ENCODE measurements at regions not wholly inside any gene's neighbourhood (a gene's known extent, or its start where the extent isn't known, plus 50 kb on each side); places are given as distances from the start of the nearest gene placed in this dataset.

- Histone ChIP-seq H3K23ac (ENCODE audit: low read length) (no peak overlapping the region), H2AFZ (ENCODE audit: insufficient read depth, low read length, poor library complexity) (no peak overlapping the region), H3K9me3 (ENCODE audit: insufficient read depth, low read depth, low read length) (peaks cover 2% of the 10 kb centered on the region), H3K14ac (ENCODE audit: low read length) (no peak overlapping the region), H3K27ac (ENCODE audit: low read depth, low read length) (no peak overlapping the region), H4K91ac (ENCODE audit: low read depth, low read length) (no peak overlapping the region), H2BK120ac (ENCODE audit: insufficient read depth, low read length, poor library complexity) (no peak overlapping the region), H3K79me1 (ENCODE audit: low read length) (peaks cover 2% of the 10 kb centered on the region), H3K9ac (ENCODE audit: low read length) (no peak overlapping the region), H2BK5ac (ENCODE audit: low read depth, low read length, poor library complexity) (no peak overlapping the region), H2AK5ac (ENCODE audit: low read length) (no peak overlapping the region), H3K18ac (ENCODE audit: low read length) (no peak overlapping the region), H3K36me3 (ENCODE audit: control insufficient read depth in 1 of 2, insufficient read depth in 2 of 2, low read length in 2 of 2) (no peaks in the 10 kb centered on the region), H3K27me3 (ENCODE audit: insufficient read depth, low read length) (no peaks in the 10 kb centered on the region), H2BK12ac (ENCODE audit: low read length) (no peak overlapping the region), H3K79me2 (ENCODE audit: control insufficient read depth, insufficient read depth, low read length, poor library complexity) (no peaks in the 10 kb centered on the region), H3K4me2 (ENCODE audit: low read length) (no peak overlapping the region), H4K12ac (ENCODE audit: low read depth, low read length) (no peak overlapping the region), H4K8ac (ENCODE audit: low read depth, low read length) (no peak overlapping the region), H3K4me3 (ENCODE audit: low read depth, low read length) (no peak overlapping the region), H3K4ac (ENCODE audit: low read depth, low read length) (no peak overlapping the region), H3K4me1 (ENCODE audit: control insufficient read depth in 1 of 2, insufficient read depth in 2 of 2, low read length in 2 of 2) (no peaks in the 10 kb centered on the region)
- no peak for DNase-seq
- WGBS (ENCODE audit: extremely low coverage, insufficient coverage, insufficient read length) = no CpG with 5 or more reads among the region's 1 CpG
Observed at GRCh38 chr2:217228732-217229131, 368.9 kb upstream of the TNP1 start.

- peaks cover 2% of the 10 kb centered on the region for H3K9me3 ChIP-seq (ENCODE audit: insufficient read depth, low read depth, low read length)
- no peak overlapping the region for H3K4me3 ChIP-seq (ENCODE audit: low read depth, low read length)
- 100% methylated on average over 2 of the region's 5 CpGs for WGBS (ENCODE audit: extremely low coverage, insufficient coverage, insufficient read length)
- no peak overlapping the region for H4K8ac ChIP-seq (ENCODE audit: low read depth, low read length)
- H3K4ac ChIP-seq (ENCODE audit: low read depth, low read length) = no peak overlapping the region
- peaks cover 4% of the 10 kb centered on the region for H3K79me1 ChIP-seq (ENCODE audit: low read length)
- H3K4me1 ChIP-seq (ENCODE audit: control insufficient read depth in 1 of 2, insufficient read depth in 2 of 2, low read length in 2 of 2) = peaks cover 0 to 2% of the 10 kb centered on the region in 2 experiments
- H3K18ac ChIP-seq (ENCODE audit: low read length) = no peak overlapping the region
- no peak overlapping the region for H2BK120ac ChIP-seq (ENCODE audit: insufficient read depth, low read length, poor library complexity)
- no peak overlapping the region for H2AFZ ChIP-seq (ENCODE audit: insufficient read depth, low read length, poor library complexity)
- H2AK5ac ChIP-seq (ENCODE audit: low read length) = no peak overlapping the region
- no peak overlapping the region for H2BK5ac ChIP-seq (ENCODE audit: low read depth, low read length, poor library complexity)
- no peak for DNase-seq
- H3K23ac ChIP-seq (ENCODE audit: low read length) = no peak overlapping the region
- no peaks in the 10 kb centered on the region for H3K27me3 ChIP-seq (ENCODE audit: insufficient read depth, low read length)
- no peak overlapping the region for H4K12ac ChIP-seq (ENCODE audit: low read depth, low read length)
- no peak overlapping the region for H2BK12ac ChIP-seq (ENCODE audit: low read length)
- H3K79me2 ChIP-seq (ENCODE audit: control insufficient read depth, insufficient read depth, low read length, poor library complexity) = no peaks in the 10 kb centered on the region
- H3K36me3 ChIP-seq (ENCODE audit: control insufficient read depth in 1 of 2, insufficient read depth in 2 of 2, low read length in 2 of 2) = no peaks in the 10 kb centered on the region
- H3K27ac ChIP-seq (ENCODE audit: low read depth, low read length) = no peak overlapping the region
- no peak overlapping the region for H3K4me2 ChIP-seq (ENCODE audit: low read length)
- H3K9ac ChIP-seq (ENCODE audit: low read length) = no peak overlapping the region
- no peak overlapping the region for H3K14ac ChIP-seq (ENCODE audit: low read length)
- H4K91ac ChIP-seq (ENCODE audit: low read depth, low read length) = no peak overlapping the region
Observed at GRCh38 chr2:217227794-217228193, 367.9 kb upstream of the TNP1 start.

- Histone ChIP-seq H2BK5ac (ENCODE audit: low read depth, low read length, poor library complexity) (no peak overlapping the region), H2AK5ac (ENCODE audit: low read length) (no peak overlapping the region), H4K91ac (ENCODE audit: low read depth, low read length) (no peak overlapping the region), H4K8ac (ENCODE audit: low read depth, low read length) (no peak overlapping the region), H3K4me2 (ENCODE audit: low read length) (no peak overlapping the region), H3K27me3 (ENCODE audit: insufficient read depth, low read length) (no peaks in the 10 kb centered on the region), H3K4me3 (ENCODE audit: low read depth, low read length) (no peak overlapping the region), H3K79me1 (ENCODE audit: low read length) (peaks cover 4% of the 10 kb centered on the region), H3K9me3 (ENCODE audit: insufficient read depth, low read depth, low read length) (peaks cover 2% of the 10 kb centered on the region), H2BK120ac (ENCODE audit: insufficient read depth, low read length, poor library complexity) (no peak overlapping the region), H3K18ac (ENCODE audit: low read length) (no peak overlapping the region), H4K12ac (ENCODE audit: low read depth, low read length) (no peak overlapping the region), H3K23ac (ENCODE audit: low read length) (no peak overlapping the region), H3K79me2 (ENCODE audit: control insufficient read depth, insufficient read depth, low read length, poor library complexity) (no peaks in the 10 kb centered on the region), H3K9ac (ENCODE audit: low read length) (no peak overlapping the region), H3K36me3 (ENCODE audit: control insufficient read depth in 1 of 2, insufficient read depth in 2 of 2, low read length in 2 of 2) (no peaks in the 10 kb centered on the region), H2AFZ (ENCODE audit: insufficient read depth, low read length, poor library complexity) (no peak overlapping the region), H3K4me1 (ENCODE audit: control insufficient read depth in 1 of 2, insufficient read depth in 2 of 2, low read length in 2 of 2) (peaks cover 0 to 2% of the 10 kb centered on the region in 2 experiments), H2BK12ac (ENCODE audit: low read length) (no peak overlapping the region), H3K4ac (ENCODE audit: low read depth, low read length) (no peak overlapping the region), H3K14ac (ENCODE audit: low read length) (no peak overlapping the region), H3K27ac (ENCODE audit: low read depth, low read length) (no peak overlapping the region)
- 100% methylated on average over 1 of the region's 1 CpG for WGBS (ENCODE audit: extremely low coverage, insufficient coverage, insufficient read length)
- DNase-seq = no peak
Observed at GRCh38 chr2:217225596-217225995, 365.7 kb upstream of the TNP1 start.

- peaks cover 2% of the 10 kb centered on the region for H3K9me3 ChIP-seq (ENCODE audit: insufficient read depth, low read depth, low read length)
- H3K27ac ChIP-seq (ENCODE audit: low read depth, low read length) = no peak overlapping the region
- no peak overlapping the region for H3K4me3 ChIP-seq (ENCODE audit: low read depth, low read length)
- H3K18ac ChIP-seq (ENCODE audit: low read length) = peak overlapping the region; percentile 35
- WGBS (ENCODE audit: extremely low coverage, insufficient coverage, insufficient read length) = no CpG with 5 or more reads among the region's 8 CpGs
- H2AK5ac ChIP-seq (ENCODE audit: low read length) = no peak overlapping the region
- no peak overlapping the region for H2AFZ ChIP-seq (ENCODE audit: insufficient read depth, low read length, poor library complexity)
- no peak overlapping the region for H3K23ac ChIP-seq (ENCODE audit: low read length)
- peaks cover under 1 to 2% of the 10 kb centered on the region in 2 experiments for H3K4me1 ChIP-seq (ENCODE audit: control insufficient read depth in 1 of 2, insufficient read depth in 2 of 2, low read length in 2 of 2)
- no peaks in the 10 kb centered on the region for H3K36me3 ChIP-seq (ENCODE audit: control insufficient read depth in 1 of 2, insufficient read depth in 2 of 2, low read length in 2 of 2)
- no peak overlapping the region for H4K91ac ChIP-seq (ENCODE audit: low read depth, low read length)
- peaks cover 4% of the 10 kb centered on the region for H3K79me1 ChIP-seq (ENCODE audit: low read length)
- H3K4ac ChIP-seq (ENCODE audit: low read depth, low read length) = no peak overlapping the region
- peak overlapping the region; percentile 28 for H3K14ac ChIP-seq (ENCODE audit: low read length)
- no peak overlapping the region for H2BK5ac ChIP-seq (ENCODE audit: low read depth, low read length, poor library complexity)
- peak overlapping the region; percentile 31 for H2BK120ac ChIP-seq (ENCODE audit: insufficient read depth, low read length, poor library complexity)
- H2BK12ac ChIP-seq (ENCODE audit: low read length) = no peak overlapping the region
- no peak overlapping the region for H4K12ac ChIP-seq (ENCODE audit: low read depth, low read length)
- H3K27me3 ChIP-seq (ENCODE audit: insufficient read depth, low read length) = no peaks in the 10 kb centered on the region
- no peak overlapping the region for H3K4me2 ChIP-seq (ENCODE audit: low read length)
- peak; percentile 20 to 29 for DNase-seq
- H4K8ac ChIP-seq (ENCODE audit: low read depth, low read length) = no peak overlapping the region
- H3K9ac ChIP-seq (ENCODE audit: low read length) = no peak overlapping the region
- no peaks in the 10 kb centered on the region for H3K79me2 ChIP-seq (ENCODE audit: control insufficient read depth, insufficient read depth, low read length, poor library complexity)
Observed at GRCh38 chr2:217223222-217223930, 363.5 kb upstream of the TNP1 start.
